HepG2 (cell line): ENCODE measurements at regions not wholly inside any gene's neighbourhood (a gene's known extent, or its start where the extent isn't known, plus 50 kb on each side); places are given as distances from the start of the nearest gene placed in this dataset.

Experiments
- ATAC-seq: fragments of 200-7000 bp; cut with Tn5 transposase; 3 replicates; pipeline ENCODE4 v1.9.1; 2020; ENCODE audit warnings: mild to moderate bottlenecking, moderate library complexity
- BruUV-seq: library from RNA; stranded (reverse); fragments of 400-500 nt; replicated peaks from 2 replicates; lab custom pipeline; 2021; lab: Mats Ljungman, UMichigan
- CTCF ChIA-PET: fragments of 300-600 bp; formaldehyde crosslinking; extraction: SDS; loops from one replicate; lab custom pipeline; 2021; ENCODE audit warnings: low total read pairs, inconsistent platforms, low intra/inter-chr PET ratio; lab: Yijun Ruan, JAX
- POLR2A ChIA-PET: fragments of 350-600 bp; sonication (Branson Sonifier 250); formaldehyde crosslinking; loops from one replicate; lab custom pipeline; 2020; ENCODE audit warnings: antibody characterized with exemption, inconsistent platforms; lab: Yijun Ruan, JAX
- DNase-seq: peaks from one replicate; pipeline ENCODE4 v3.0.0-alpha.2; 2015; ENCODE audit warnings: low spot score
- FAIRE-seq: peaks from 3 replicates; lab custom pipeline; 2011; peaks lifted over from hg19 to GRCh38; lab: Jason Lieb, UNC
- H2AFZ ChIP-seq: one replicate; pipeline ENCODE4 v1.6.1; 2011; ENCODE audit warnings: low read length, inconsistent platforms
- H3K27ac ChIP-seq: fragments of 300-600 bp; 3 replicates; pipeline ENCODE4 v1.8.0; 2011; ENCODE audit warnings: mixed run types, mild to moderate bottlenecking, mixed read lengths, low read length, inconsistent platforms; ENCODE audit not compliant: insufficient read depth; ENCODE audit errors: extremely low read length
- H3K27me3 ChIP-seq, 2 experiments: fragments of 200-600 bp in 1 of 2; 2 replicates in 1 of 2; 3 replicates in 1 of 2; pipeline versions ENCODE4 v1.6.0 to v1.8.0; 2011; ENCODE audit warnings: low read length in 2 of 2, mild to moderate bottlenecking in 2 of 2, moderate library complexity in 2 of 2, inconsistent platforms in 1 of 2; ENCODE audit not compliant: insufficient read depth in 2 of 2, control insufficient read depth in 1 of 2
- H3K36me3 ChIP-seq, 2 experiments: fragments of 200-600 bp in 1 of 2; replicated peaks in 1 of 2; 2 replicates in 1 of 2; 3 replicates in 1 of 2; pipeline versions ENCODE4 v1.5.1 to v1.8.0; 2011; ENCODE audit warnings: low read length in 2 of 2, inconsistent platforms in 1 of 2; ENCODE audit not compliant: insufficient read depth in 2 of 2, control insufficient read depth in 1 of 2
- H3K4me1 ChIP-seq: 2 replicates; pipeline ENCODE4 v1.5.1; 2012; ENCODE audit warnings: low read length, inconsistent platforms; ENCODE audit not compliant: insufficient read depth
- H3K4me2 ChIP-seq: 2 replicates; pipeline ENCODE4 v1.6.0; 2011; ENCODE audit warnings: low read depth, low read length, inconsistent platforms
- H3K4me3 ChIP-seq, 3 experiments: fragments of 200-600 bp in 1 of 3; sonication (generic), shearing (Covaris generic) in 1 of 3; replicated peaks in 1 of 3; 2 replicates each; pipeline ENCODE4 v1.5.1; 2011 to 2016; ENCODE audit warnings: low read length in 3 of 3, inconsistent platforms in 2 of 3, low read depth in 2 of 3, mild to moderate bottlenecking in 2 of 3, control low read depth in 1 of 3, mixed read lengths in 1 of 3; ENCODE audit not compliant: insufficient read depth in 1 of 3
- H3K79me2 ChIP-seq: one replicate; pipeline ENCODE4 v1.6.1; 2011; ENCODE audit warnings: low read length, inconsistent platforms; ENCODE audit not compliant: insufficient read depth
- H3K9ac ChIP-seq: 2 replicates; pipeline ENCODE4 v1.6.0; 2011; ENCODE audit warnings: mild to moderate bottlenecking, low read depth, low read length, inconsistent platforms; ENCODE audit not compliant: insufficient read depth
- H3K9me3 ChIP-seq: 2 replicates; pipeline ENCODE4 v1.5.1; 2012; ENCODE audit warnings: mild to moderate bottlenecking, low read length
- H4K20me1 ChIP-seq: 2 replicates; pipeline ENCODE4 v1.6.0; 2011; ENCODE audit warnings: inconsistent platforms, mild to moderate bottlenecking, low read length, moderate library complexity; ENCODE audit not compliant: insufficient read depth
- ARNT ChIP-seq: fragments of 450-650 bp; IDR thresholded peaks from 2 replicates; pipeline ENCODE4 v1.6.1; 2017
- ASH2L ChIP-seq: fragments of 300-600, 200-600 bp; sonication (generic); IDR thresholded peaks from 2 replicates; pipeline ENCODE4 v1.7.0; 2017; ENCODE audit warnings: low read depth, mild to moderate bottlenecking, moderate library complexity, mixed read lengths, low read length; ENCODE audit not compliant: insufficient read length
- BCL6 ChIP-seq: IDR thresholded peaks from 2 replicates; pipeline ENCODE4 v1.6.1; 2016; ENCODE audit warnings: missing genetic modification reagents, missing compliant biosample characterization
- CEBPB ChIP-seq: IDR thresholded peaks from 2 replicates; pipeline ENCODE4 v1.6.1; 2011; ENCODE audit warnings: low read depth, low read length, improper control_type of control experiment, borderline replicate concordance
- CTCF ChIP-seq: sonication (generic); formaldehyde crosslinking; IDR thresholded peaks from 2 replicates; pipeline ENCODE4 v1.5.0; 2020; ENCODE audit warnings: mild to moderate bottlenecking, missing genetic modification reagents, moderate library complexity
- GRHL1 ChIP-seq: sonication (generic); formaldehyde crosslinking; conservative IDR thresholded peaks from 2 replicates; pipeline ENCODE4 v1.8.0; 2022; ENCODE audit warnings: missing genetic modification reagents
- IKZF4 ChIP-seq: sonication (generic); formaldehyde crosslinking; IDR thresholded peaks from 2 replicates; pipeline ENCODE4 v1.5.1; 2020; ENCODE audit warnings: borderline replicate concordance, mild to moderate bottlenecking, low read depth, missing genetic modification reagents; ENCODE audit errors: not compliant biosample characterization
- KDM4B ChIP-seq: sonication (generic); formaldehyde crosslinking; IDR thresholded peaks from 2 replicates; pipeline ENCODE4 v1.4.0; 2020; ENCODE audit warnings: missing genetic modification reagents
- KLF16 ChIP-seq, 2 experiments: sonication (generic) in 1 of 2; formaldehyde crosslinking in 1 of 2; IDR thresholded peaks; 2 replicates each; pipeline versions ENCODE4 v1.6.1 to v1.8.0; 2016 to 2023; ENCODE audit warnings: missing genetic modification reagents in 2 of 2, missing compliant biosample characterization in 1 of 2
- NFE2L2 ChIP-seq: fragments of 150-350 bp; IDR thresholded peaks from 2 replicates; pipeline ENCODE4 v1.6.1; 2014; ENCODE audit warnings: low read length
- PCBP1 ChIP-seq: fragments of 200-400 bp; formaldehyde crosslinking; IDR thresholded peaks from 2 replicates; pipeline ENCODE4 v1.6.1; 2017; ENCODE audit warnings: mild to moderate bottlenecking, low read depth, low read length, borderline replicate concordance
- PHF20 ChIP-seq: sonication (generic); formaldehyde crosslinking; IDR thresholded peaks from 2 replicates; pipeline ENCODE4 v1.5.0; 2020; ENCODE audit warnings: mild to moderate bottlenecking, missing genetic modification reagents
- RBFOX2 ChIP-seq: fragments of 200-400 bp; formaldehyde crosslinking; IDR thresholded peaks from 2 replicates; pipeline ENCODE4 v1.6.1; 2017; ENCODE audit warnings: low read depth, mild to moderate bottlenecking, low read length
- THAP7 ChIP-seq: sonication (generic); formaldehyde crosslinking; IDR thresholded peaks from 2 replicates; pipeline ENCODE4 v1.8.1; 2023; ENCODE audit warnings: mild to moderate bottlenecking, missing genetic modification reagents
- TP53 ChIP-seq: sonication (generic); formaldehyde crosslinking; conservative IDR thresholded peaks from 2 replicates; pipeline ENCODE4 v1.4.0; 2020; ENCODE audit warnings: missing genetic modification reagents
- ZBTB2 ChIP-seq: sonication (generic); formaldehyde crosslinking; IDR thresholded peaks from 2 replicates; pipeline ENCODE4 v1.8.0; 2022; ENCODE audit warnings: low read depth, missing genetic modification reagents
- ZFP37 ChIP-seq: sonication (generic); formaldehyde crosslinking; IDR thresholded peaks from 2 replicates; pipeline ENCODE4 v1.4.0; 2020; ENCODE audit warnings: missing genetic modification reagents, borderline replicate concordance
- ZNF17 ChIP-seq: sonication (generic); formaldehyde crosslinking; IDR thresholded peaks from 2 replicates; pipeline ENCODE4 v1.5.0; 2020; ENCODE audit warnings: mild to moderate bottlenecking, missing genetic modification reagents
- ZNF468 ChIP-seq: sonication (generic); formaldehyde crosslinking; IDR thresholded peaks from 2 replicates; pipeline ENCODE4 v1.8.0; 2022; ENCODE audit warnings: mild to moderate bottlenecking, moderate library complexity, missing genetic modification reagents
- ZNF644 ChIP-seq: IDR thresholded peaks from 2 replicates; pipeline ENCODE4 v1.6.1; 2016; ENCODE audit warnings: low read depth
- ZNF816 ChIP-seq: sonication (generic); formaldehyde crosslinking; IDR thresholded peaks from 2 replicates; pipeline ENCODE4 v1.8.0; 2022; ENCODE audit warnings: missing genetic modification reagents, mild to moderate bottlenecking, borderline replicate concordance
- WGBS: methylation state at CpG from one replicate; pipeline ENCODE4 v1.1.6; 2017; ENCODE audit warnings: low lambda C conversion rate; 5-methylcytosine and 5-hydroxymethylcytosine counted together
- in situ Hi-C: cut with HindIII; loops from 2 replicates; pipeline ENCODE4 v1.10.0; 2017; ENCODE audit warnings: low pct_unique_long_range_greater_than_20kb; ENCODE audit not compliant: extremely low pct_ligation_motif_present
- intact Hi-C: fragments of 100-400 bp; cut with micrococcal nuclease; formaldehyde crosslinking; loops from one replicate; pipeline ENCODE4 v1.10.0; 2022; ENCODE audit not compliant: unreplicated experiment

GRCh38 chr2:17373741-17374140, 144.5 kb downstream of the RAD51AP2 start (continued):
- TF ChIP-seq GRHL1, result no peak
- TF ChIP-seq TP53 (CRISPR knock-in tag), result no peak
- no peak for TF ChIP-seq ZNF468
- TF ChIP-seq ZNF17 (CRISPR knock-in tag), result no peak
- TF ChIP-seq PHF20 (CRISPR knock-in tag), result no peak
- TF ChIP-seq ZBTB2 (CRISPR knock-in tag), result no peak
- no peak for TF ChIP-seq RBFOX2
- no peak for TF ChIP-seq KLF16 (CRISPR knock-in tag; IDR thresholded peaks at IDR 0.05)
- TF ChIP-seq, all 625 proteins: peak for 0

- Histone ChIP-seq H3K9me3 (no peaks in the 10 kb centered on the region), H3K27ac (no peak overlapping the region), H3K4me1 (no peaks in the 10 kb centered on the region), H3K9ac (no peak overlapping the region), H3K36me3 (no peaks in the 10 kb centered on the region), H3K4me3 (no peak overlapping the region), H4K20me1 (no peaks in the 10 kb centered on the region), H3K79me2 (no peaks in the 10 kb centered on the region), H3K27me3 (peaks cover 0 to 1% of the 10 kb centered on the region in 2 experiments; a peak in 1 of 5 replicates), H3K4me2 (no peak overlapping the region), H2AFZ (no peak overlapping the region)
- no peak for DNase-seq
- intact Hi-C loops (no loop called here), in situ Hi-C loops (no loop called here)
- no TSS peak for BruUV-seq
- POLR2A ChIA-PET, result no interaction called here
- WGBS, result 15% methylated on average over 3 of the region's 3 CpGs
- ATAC-seq, result no peak
- FAIRE-seq, result no peak
- CTCF ChIA-PET, result no interaction called here
- TF ChIP-seq THAP7 (CRISPR knock-in tag) (no peak), ZFP37 (CRISPR knock-in tag) (no peak), PCBP1 (no peak), ZNF816 (CRISPR knock-in tag) (no peak), IKZF4 (CRISPR knock-in tag) (no peak), NFE2L2 (no peak), ZNF644 (CRISPR knock-in tag) (no peak), BCL6 (CRISPR knock-in tag) (no peak), ARNT (no peak), CEBPB (no peak), CTCF (CRISPR knock-in tag) (no peak), ASH2L (no peak), KDM4B (no peak)
These were observed 145.2 kb downstream of the RAD51AP2 start for GRCh38 chr2:17373041-17373440.
